ENCODE measurements at regions not wholly inside any gene's neighbourhood (a gene's known extent, or its start where the extent isn't known, plus 50 kb on each side); places are given as distances from the start of the nearest gene placed in this dataset.
"Not testable (repeated sequence)": the region's sequence is repeated elsewhere in the genome, so short reads cannot be mapped to it uniquely, and the experiment has no call there.

GRCh38 chr14:28152453-28153044 lies 614.0 kb upstream of the FOXG1 start:
- DNase-seq, result no peak

GRCh38 chr14:28157289-28157869 lies 609.2 kb upstream of the FOXG1 start:
- DNase-seq, result no peak

- DNase-seq, result no peak
These were observed 608.4 kb upstream of the FOXG1 start for GRCh38 chr14:28157887-28158791.

- no peak for DNase-seq
These were observed 605.5 kb upstream of the FOXG1 start for GRCh38 chr14:28161040-28161439.

GRCh38 chr14:28163233-28163632 lies 603.4 kb upstream of the FOXG1 start:
- DNase-seq, result no peak

- no peak for DNase-seq
These were observed 602.7 kb upstream of the FOXG1 start for GRCh38 chr14:28163897-28164296.

- DNase-seq, result not testable (repeated sequence)
These were observed 578.4 kb upstream of the FOXG1 start for GRCh38 chr14:28187902-28188830.

GRCh38 chr14:28196878-28197277 lies 569.7 kb upstream of the FOXG1 start:
- DNase-seq, result no peak

GRCh38 chr14:28220391-28220790 lies 546.2 kb upstream of the FOXG1 start:
- no peak for DNase-seq

GRCh38 chr14:28240909-28241308 lies 525.7 kb upstream of the FOXG1 start:
- DNase-seq, result no peak

GRCh38 chr14:28242895-28243294 lies 523.7 kb upstream of the FOXG1 start:
- no peak for DNase-seq

- DNase-seq, result no peak
These were observed 523.0 kb upstream of the FOXG1 start for GRCh38 chr14:28243600-28243999.

- no peak for DNase-seq
These were observed 521.4 kb upstream of the FOXG1 start for GRCh38 chr14:28245216-28245615.

- DNase-seq, result no peak
These were observed 519.1 kb upstream of the FOXG1 start for GRCh38 chr14:28247491-28247890.

GRCh38 chr14:28252124-28252523 lies 514.5 kb upstream of the FOXG1 start:
- DNase-seq, result not testable (repeated sequence)

- no peak for DNase-seq
These were observed 511.8 kb upstream of the FOXG1 start for GRCh38 chr14:28254768-28255167.

GRCh38 chr14:28264306-28264705 lies 502.3 kb upstream of the FOXG1 start:
- no peak for DNase-seq

- DNase-seq, result no peak
These were observed 494.3 kb upstream of the FOXG1 start for GRCh38 chr14:28272270-28272669.

- no peak for DNase-seq
These were observed 486.1 kb upstream of the FOXG1 start for GRCh38 chr14:28280530-28280929.

- no peak for DNase-seq
These were observed 485.5 kb upstream of the FOXG1 start for GRCh38 chr14:28280997-28281598.

- DNase-seq, result no peak
These were observed 481.9 kb upstream of the FOXG1 start for GRCh38 chr14:28284546-28285300.

Data from CD4-positive, alpha-beta T cell treated with Interferon alpha-2 for 1 hour (primary cell).